HG03442 (cell line): ENCODE measurements at regions not wholly inside any gene's neighbourhood (a gene's known extent, or its start where the extent isn't known, plus 50 kb on each side); places are given as distances from the start of the nearest gene placed in this dataset.

Source experiments
- ATAC-seq: cut with Tn5 transposase; IDR thresholded peaks from one replicate; pipeline ENCODE4 v1.9.1; 2021; ENCODE audit warnings: mild to moderate bottlenecking, moderate library complexity; ENCODE audit not compliant: unreplicated experiment

DNA sequence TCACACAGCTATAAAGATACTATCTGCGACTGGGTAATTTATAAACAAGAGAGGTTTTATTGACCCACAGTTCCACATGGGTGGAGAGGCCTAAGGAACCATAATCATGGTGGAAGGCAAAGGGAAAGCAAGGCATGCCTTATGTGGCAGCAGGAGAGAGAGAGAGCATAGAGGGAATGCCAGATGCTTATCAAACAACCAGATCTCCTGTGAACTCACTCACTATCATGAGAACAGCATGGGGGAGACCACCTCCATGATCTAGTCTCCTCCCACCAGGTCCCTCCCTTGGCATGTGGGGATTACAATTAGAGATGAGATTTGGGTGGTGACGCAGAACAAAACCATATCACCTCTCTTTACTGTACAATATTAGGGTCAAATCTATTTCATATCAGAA is 1101.6 kb upstream of the RAG2 start:
- ATAC-seq = no peak

DNA sequence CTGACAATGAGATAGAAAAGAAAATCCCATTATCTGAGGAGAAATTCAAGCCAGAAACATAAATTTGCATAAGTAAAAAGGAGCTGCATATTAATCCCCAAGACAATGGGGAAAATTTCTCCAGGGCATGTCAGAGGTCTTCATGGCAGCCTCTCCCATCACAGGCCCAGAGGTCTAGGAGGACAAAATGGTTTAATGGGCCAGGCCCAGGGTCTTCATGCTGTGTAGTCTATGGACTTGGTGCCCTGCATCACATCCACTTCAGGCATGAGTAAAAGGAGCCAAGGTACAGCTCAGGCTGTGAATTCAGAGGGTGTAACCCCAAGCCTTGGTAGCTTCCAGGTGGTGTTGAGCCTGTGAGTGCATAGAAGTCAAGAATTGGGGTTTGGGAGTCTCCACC is 1097.2 kb upstream of the RAG2 start:
- no peak for ATAC-seq

DNA sequence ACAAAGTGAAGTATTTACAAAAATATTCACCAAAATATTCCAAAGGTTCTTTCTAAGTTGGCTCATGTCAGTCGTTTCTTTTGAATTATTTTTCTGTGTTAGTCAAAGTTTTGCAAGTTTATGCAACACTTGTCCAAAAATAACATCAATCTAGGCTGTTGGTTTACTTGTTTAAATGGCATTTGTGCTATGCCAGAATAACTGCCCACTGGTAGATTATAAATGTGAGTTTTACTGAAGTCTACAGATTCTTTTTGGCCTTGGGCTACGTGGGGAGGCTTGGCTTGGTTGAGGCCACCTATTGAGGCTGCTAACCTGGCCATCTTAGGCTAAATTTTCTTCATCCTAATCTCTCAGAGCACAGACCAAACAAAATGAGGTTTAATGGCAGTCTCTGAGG is 1091.9 kb upstream of the RAG2 start:
- ATAC-seq = no peak

GRCh38 chr11:37688456-37688855 is 1090.4 kb upstream of the RAG2 start:
- no peak for ATAC-seq

GRCh38 chr11:37687130-37687529 is 1089.1 kb upstream of the RAG2 start:
- no peak for ATAC-seq

GRCh38 chr11:37671321-37671720 is 1073.3 kb upstream of the RAG2 start:
- ATAC-seq = no peak

GRCh38 chr11:37666960-37667359 is 1068.9 kb upstream of the RAG2 start:
- no peak for ATAC-seq

DNA sequence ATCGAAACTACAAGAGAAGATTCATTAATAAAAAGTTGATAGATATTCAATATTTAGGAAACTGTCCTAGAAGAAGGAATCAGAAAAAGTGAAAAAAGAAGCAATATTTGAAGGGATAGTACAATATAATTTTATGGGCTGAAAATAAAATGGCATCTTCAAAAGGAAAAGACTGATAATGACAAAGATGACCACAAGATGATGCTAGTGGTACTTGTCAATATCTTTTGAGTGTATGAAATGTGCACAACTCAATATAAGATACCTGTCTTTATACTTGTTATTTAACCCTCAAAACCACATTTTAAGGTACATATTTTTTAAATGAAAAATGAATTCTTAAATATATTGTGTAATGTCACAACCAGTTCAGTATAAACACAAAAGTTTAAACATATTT is 1059.6 kb upstream of the RAG2 start:
- ATAC-seq = no peak

- ATAC-seq = no peak
These were observed 1049.7 kb upstream of the RAG2 start for GRCh38 chr11:37647767-37648166.

DNA sequence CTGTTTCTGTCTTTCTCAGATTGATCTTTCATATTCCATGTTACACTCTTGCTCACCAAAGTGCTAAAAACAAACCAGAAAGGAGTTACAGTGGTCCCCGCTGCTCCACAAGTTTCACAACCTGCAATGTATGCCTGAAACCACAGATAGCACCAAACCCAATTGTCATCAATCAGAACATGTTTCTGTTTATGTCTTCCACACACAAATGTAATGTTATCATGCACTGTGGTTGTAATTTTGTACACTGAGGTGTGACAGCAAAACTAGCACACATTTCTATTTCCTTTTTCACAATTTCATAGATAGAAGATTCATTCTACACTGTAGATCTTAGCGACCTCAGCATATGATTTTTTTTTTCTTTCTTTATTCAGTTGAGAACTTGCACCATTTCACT is 1045.9 kb upstream of the RAG2 start:
- no peak for ATAC-seq

DNA sequence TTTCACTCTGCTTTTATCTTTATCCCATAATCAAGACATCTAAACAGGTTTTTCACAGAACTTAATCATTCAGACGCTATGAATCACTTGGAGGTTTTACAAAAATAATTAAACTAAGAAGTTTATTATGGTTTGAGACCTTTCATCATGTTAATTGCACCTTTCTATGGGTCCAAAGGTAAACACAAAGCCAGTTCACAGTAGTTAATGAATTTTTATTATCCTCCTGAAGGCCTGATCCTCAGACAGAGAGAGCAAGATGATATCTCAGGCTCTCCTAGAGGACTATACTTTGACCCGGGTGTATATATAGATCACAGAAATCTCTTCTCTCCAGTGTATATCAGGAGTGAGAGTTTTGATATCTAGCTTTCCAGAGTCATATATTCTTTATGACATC is 1044.3 kb upstream of the RAG2 start:
- ATAC-seq = no peak

DNA sequence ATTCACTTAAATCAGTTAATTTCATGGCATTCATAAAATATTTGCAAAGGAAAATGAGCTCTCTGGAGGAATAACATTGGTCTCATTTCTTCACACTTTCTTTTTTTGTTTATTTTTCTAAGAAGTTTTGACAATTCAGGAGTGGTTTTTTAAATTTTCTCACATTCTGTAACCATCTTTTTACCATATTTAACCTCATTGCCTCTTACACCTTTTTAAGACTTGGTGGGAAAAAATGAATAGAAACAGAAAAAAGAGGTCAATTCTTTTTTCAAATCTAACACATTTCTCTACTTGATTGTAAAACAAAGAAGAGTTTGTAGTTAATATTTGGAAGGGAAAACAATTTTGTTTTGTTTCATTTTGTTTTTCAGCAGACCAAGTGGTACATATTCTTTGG is 1034.7 kb upstream of the RAG2 start:
- ATAC-seq = no peak

DNA sequence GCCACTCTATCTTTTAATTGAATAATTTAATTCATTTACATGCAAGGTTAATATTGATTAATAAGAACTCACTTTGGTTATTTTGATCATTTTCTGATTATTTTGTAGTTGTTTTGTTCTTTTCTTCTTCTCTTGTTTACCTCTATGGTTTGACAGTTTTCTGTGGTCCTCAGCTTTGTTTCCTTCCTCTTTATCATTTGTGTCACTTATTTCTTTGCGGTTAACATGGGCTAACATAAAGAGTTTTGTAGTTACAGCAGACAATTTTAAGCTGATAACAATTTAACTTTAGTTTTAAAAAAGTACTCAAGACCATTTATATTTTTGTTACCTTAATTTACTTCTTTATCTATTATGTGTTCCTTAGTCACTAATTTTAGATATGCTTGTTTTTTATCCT is 1032.8 kb upstream of the RAG2 start:
- ATAC-seq = no peak

DNA sequence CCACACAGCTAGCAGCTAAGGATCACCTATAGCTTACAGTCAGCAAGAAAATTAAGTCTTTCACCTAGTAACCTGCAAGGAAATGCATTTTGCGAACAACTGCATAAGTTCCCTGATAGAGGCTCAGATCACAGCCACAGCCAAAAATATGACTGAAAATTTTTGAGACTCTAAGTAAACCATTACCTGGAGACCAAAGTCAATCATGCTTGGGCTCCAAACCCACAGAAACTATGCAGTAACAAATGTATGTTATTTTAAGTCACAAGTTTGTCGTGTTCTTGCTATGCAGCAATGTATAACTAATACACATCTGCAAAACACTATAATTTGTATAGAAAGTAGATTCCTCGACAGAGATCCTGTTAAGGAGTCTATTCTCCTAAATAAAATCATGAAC is 1025.7 kb upstream of the RAG2 start:
- no peak for ATAC-seq

DNA sequence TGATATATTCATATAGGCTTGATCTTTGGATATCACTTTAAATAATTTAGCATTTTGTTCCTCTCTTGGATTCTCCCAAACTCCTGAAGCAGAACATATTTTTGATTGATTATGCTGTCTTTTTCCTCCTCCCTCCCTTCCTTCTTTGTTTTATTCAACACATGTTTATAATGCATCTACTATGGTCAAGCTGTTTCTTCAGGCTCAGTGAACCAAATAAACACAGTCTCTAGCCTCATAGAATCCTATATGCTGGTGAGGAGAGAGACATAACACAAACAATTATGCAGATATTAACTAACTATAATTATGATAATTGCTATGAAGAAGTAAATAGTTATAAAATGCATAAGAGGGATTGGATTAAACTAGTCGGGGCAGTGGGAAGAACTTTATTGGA is 1023.6 kb upstream of the RAG2 start:
- ATAC-seq = no peak

GRCh38 chr11:37616291-37616690 is 1018.3 kb upstream of the RAG2 start:
- no peak for ATAC-seq

DNA sequence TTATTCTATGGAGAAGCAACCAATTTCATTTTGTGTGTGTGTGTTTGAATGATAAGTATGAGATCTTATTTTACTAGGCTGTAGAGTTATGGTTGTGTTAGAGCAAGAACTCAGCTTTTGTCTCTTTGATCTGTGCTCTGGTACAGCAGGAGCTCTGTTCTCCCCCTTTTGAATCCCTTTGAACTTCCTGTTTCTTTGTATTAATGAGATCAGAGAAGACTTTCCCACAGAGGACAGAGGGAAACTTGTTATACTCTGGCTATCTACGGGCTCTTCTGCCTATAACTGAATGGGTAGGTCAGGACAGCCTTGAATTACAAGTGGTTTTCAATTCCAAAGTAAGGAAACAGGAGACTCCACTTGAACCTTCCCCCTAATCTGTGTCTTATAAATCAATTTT is 1015.0 kb upstream of the RAG2 start:
- ATAC-seq = no peak

- ATAC-seq = no peak
These were observed 1014.1 kb upstream of the RAG2 start for GRCh38 chr11:37612146-37612545.

DNA sequence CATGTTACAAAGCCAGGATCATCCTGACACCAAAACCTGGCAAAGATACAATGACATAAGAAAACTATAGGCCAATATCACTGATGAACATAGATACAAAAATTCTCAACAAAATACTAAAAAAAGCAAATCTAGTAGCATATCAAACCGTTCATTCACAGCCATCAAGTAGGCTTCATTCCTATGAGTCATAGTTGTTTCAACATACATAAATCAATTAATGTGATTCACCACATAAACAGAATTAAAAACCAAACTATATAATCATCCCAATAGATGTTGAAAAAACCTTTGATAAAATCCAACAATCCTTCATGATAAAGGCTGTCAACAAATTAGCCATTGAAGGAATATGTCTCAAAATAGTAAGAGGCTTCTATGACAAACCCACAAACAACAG is 1007.2 kb upstream of the RAG2 start:
- no peak for ATAC-seq

DNA sequence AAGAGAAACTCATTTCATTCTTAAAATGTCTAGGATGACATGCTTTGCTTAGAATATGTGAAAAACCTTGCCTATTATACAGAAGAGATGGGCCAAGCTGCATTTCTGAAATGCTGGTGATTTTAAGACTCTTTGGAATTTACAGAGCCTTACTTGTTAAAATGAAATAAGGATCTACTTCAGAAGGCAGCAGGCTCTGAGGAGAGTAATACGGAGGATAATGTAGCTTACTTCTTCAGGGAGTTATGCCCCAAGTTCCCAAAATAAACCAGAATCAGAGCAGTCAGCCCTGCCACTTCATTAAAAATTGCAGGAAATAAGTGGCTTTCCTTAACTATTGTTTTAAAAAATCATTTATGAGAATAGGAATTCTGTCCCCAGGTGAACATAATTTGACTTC is 1000.3 kb upstream of the RAG2 start:
- no peak for ATAC-seq

- ATAC-seq = no peak
These were observed 999.7 kb upstream of the RAG2 start for GRCh38 chr11:37597776-37598175.

- ATAC-seq = no peak
These were observed 997.8 kb upstream of the RAG2 start for GRCh38 chr11:37595845-37596244.

DNA sequence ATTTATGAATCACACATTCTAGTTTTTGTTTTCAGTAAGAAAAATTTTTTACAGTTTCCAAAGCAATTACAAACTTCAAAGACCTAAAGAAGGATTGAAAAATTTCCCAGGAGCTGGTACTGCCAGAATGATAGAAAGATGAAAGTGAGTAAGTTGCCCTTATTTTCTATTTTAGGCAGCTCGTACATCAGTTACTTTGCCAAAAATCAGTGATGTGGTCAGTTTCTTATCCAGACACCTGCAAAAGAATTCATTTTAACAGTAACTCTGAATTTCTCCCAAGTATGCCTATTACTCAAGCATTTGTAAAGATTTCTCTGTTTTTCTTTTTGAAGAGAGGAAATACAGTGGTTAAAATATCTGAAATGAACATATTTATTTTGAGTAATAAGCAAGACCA is 976.3 kb upstream of the RAG2 start:
- no peak for ATAC-seq
